GM13976 (cell line): ENCODE measurements at regions not wholly inside any gene's neighbourhood (a gene's known extent, or its start where the extent isn't known, plus 50 kb on each side); places are given as distances from the start of the nearest gene placed in this dataset.

Source experiments
- DNase-seq: peaks from one replicate; pipeline ENCODE4 v3.0.0; 2012; ENCODE audit warnings: low spot score
- in situ Hi-C: fragments of 300-500 bp; cut with MboI; formaldehyde crosslinking; loops from one replicate; pipeline ENCODE4 v1.12.0; 2022; ENCODE audit warnings: low sequenced_read_pairs, mixed read lengths, inconsistent platforms; ENCODE audit not compliant: unreplicated experiment
- TF ChIP-seq, protein P1 (sequence below): IDR thresholded peaks from 2 replicates; pipeline ENCODE4 v1.5.1; 2012; ENCODE audit warnings: borderline replicate concordance, mild to moderate bottlenecking; ENCODE audit not compliant: insufficient read depth; ENCODE audit errors: extremely low read depth, missing control alignments, control extremely low read depth

DNA sequence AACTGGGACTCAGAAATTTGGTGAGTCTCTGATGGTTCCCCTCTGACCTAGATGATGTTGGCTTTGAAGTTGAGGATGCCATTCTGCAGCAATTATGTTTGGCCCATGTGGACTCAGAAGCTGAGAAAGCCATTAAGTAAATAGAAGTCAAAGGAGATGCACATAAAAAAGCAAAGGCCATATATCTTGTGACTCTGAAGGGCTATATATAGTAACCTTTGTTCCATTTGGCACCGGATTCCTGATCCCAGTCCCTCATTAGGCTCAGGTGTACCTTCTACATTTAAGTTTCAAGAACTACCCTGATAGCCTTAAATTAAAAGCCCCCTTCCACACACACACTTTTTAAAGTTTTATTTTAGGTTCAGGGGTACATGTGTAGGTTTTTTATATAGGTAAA, 50.0 kb upstream of the PDK4 start:
- TF ChIP-seq, protein P1, sequence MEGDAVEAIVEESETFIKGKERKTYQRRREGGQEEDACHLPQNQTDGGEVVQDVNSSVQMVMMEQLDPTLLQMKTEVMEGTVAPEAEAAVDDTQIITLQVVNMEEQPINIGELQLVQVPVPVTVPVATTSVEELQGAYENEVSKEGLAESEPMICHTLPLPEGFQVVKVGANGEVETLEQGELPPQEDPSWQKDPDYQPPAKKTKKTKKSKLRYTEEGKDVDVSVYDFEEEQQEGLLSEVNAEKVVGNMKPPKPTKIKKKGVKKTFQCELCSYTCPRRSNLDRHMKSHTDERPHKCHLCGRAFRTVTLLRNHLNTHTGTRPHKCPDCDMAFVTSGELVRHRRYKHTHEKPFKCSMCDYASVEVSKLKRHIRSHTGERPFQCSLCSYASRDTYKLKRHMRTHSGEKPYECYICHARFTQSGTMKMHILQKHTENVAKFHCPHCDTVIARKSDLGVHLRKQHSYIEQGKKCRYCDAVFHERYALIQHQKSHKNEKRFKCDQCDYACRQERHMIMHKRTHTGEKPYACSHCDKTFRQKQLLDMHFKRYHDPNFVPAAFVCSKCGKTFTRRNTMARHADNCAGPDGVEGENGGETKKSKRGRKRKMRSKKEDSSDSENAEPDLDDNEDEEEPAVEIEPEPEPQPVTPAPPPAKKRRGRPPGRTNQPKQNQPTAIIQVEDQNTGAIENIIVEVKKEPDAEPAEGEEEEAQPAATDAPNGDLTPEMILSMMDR: no peak
- in situ Hi-C loops: no loop called here
- DNase-seq: no peak
